ENCODE measurements at regions not wholly inside any gene's neighbourhood (a gene's known extent, or its start where the extent isn't known, plus 50 kb on each side); places are given as distances from the start of the nearest gene placed in this dataset.
A peak's percentile ranks its signal among the peaks of the same experiment; 100 is the strongest.

- TF ChIP-seq SPI1 (IDR thresholded peaks at IDR 0.05; ENCODE audit: borderline replicate concordance, low read depth), result peak; percentile 76
- no peak for TF ChIP-seq POLR2AphosphoS5 (IDR thresholded peaks at IDR 0.05; ENCODE audit: low read depth)
- no peak for TF ChIP-seq CTCF (IDR thresholded peaks at IDR 0.05; ENCODE audit: insufficient read depth, low read length)
- Histone ChIP-seq H3K4me3 (replicated peaks; ENCODE audit: insufficient read depth, low read length) (no peak overlapping the region), H3K27ac (replicated peaks) (no peak overlapping the region), H3K27me3 (ENCODE audit: insufficient read depth, poor library complexity, severe bottlenecking) (no peaks in the 10 kb centered on the region)
- DNase-seq (ENCODE audit: low read depth in 1 of 2, low spot score in 1 of 2), result no peak
Measured at GRCh38 chr6:98241630-98242029, 592.7 kb upstream of the POU3F2 start.

DNA sequence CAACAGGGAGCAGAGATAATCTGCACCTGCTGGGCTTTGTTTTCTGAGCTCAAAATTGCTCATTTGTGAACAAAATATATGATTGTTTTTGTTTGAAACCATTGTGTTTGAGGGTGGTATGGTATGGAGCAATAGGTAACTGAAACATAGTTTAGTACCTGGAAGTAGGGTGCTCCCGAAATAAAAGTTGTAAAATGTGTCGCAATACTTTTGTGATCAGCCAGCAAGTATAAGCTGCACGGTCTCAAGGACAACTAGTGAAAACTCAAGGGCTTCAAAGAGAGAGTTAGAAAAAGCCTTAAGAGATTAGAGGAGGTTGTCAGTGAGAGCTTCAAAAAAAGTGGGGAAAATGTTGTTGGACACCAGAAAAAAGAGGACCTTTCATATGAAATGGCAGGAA is 579.8 kb upstream of the POU3F2 start:
- TF ChIP-seq REST (IDR thresholded peaks at IDR 0.05; ENCODE audit: insufficient replicate concordance, low read depth) (no peak), SPI1 (IDR thresholded peaks at IDR 0.05; ENCODE audit: borderline replicate concordance, low read depth) (no peak), POLR2AphosphoS5 (IDR thresholded peaks at IDR 0.05; ENCODE audit: low read depth) (no peak), CTCF (IDR thresholded peaks at IDR 0.05; ENCODE audit: insufficient read depth, low read length) (no peak), GABPA (IDR thresholded peaks at IDR 0.05; ENCODE audit: low read depth) (no peak)
- H3K27ac ChIP-seq (replicated peaks), result no peak overlapping the region
- no peak overlapping the region for H3K4me3 ChIP-seq (replicated peaks; ENCODE audit: insufficient read depth, low read length)
- no peaks in the 10 kb centered on the region for H3K27me3 ChIP-seq (ENCODE audit: insufficient read depth, poor library complexity, severe bottlenecking)
- no peak for DNase-seq (ENCODE audit: low read depth in 1 of 2, low spot score in 1 of 2)

DNA sequence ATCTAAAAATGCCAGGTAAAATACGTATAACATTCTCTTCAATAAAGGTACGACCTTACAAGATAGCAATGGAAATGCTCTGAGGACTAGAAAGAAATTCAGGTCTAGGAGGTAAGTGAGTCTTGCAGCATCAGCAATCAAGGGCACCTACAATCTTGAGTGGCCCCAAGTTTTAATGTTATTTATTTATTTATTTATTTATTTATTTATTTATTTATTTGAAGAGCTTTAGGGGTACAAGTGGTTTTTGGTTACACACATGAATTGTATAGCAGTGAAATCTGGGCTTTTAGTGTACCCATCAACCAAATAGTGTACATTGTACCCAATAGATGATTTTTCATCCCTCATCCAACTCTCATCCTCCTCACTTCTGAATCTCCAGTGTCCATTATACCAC is 574.0 kb upstream of the POU3F2 start:
- TF ChIP-seq GABPA (IDR thresholded peaks at IDR 0.05; ENCODE audit: low read depth) (no peak), SPI1 (IDR thresholded peaks at IDR 0.05; ENCODE audit: borderline replicate concordance, low read depth) (no peak), CTCF (IDR thresholded peaks at IDR 0.05; ENCODE audit: insufficient read depth, low read length) (no peak), POLR2AphosphoS5 (IDR thresholded peaks at IDR 0.05; ENCODE audit: low read depth) (no peak), REST (IDR thresholded peaks at IDR 0.05; ENCODE audit: insufficient replicate concordance, low read depth) (no peak)
- no peak for DNase-seq (ENCODE audit: low read depth in 1 of 2, low spot score in 1 of 2)
- no peaks in the 10 kb centered on the region for H3K27me3 ChIP-seq (ENCODE audit: insufficient read depth, poor library complexity, severe bottlenecking)
- H3K4me3 ChIP-seq (replicated peaks; ENCODE audit: insufficient read depth, low read length), result no peak overlapping the region
- no peak overlapping the region for H3K27ac ChIP-seq (replicated peaks)

- Histone ChIP-seq H3K27me3 (ENCODE audit: insufficient read depth, poor library complexity, severe bottlenecking) (no peaks in the 10 kb centered on the region), H3K4me3 (replicated peaks; ENCODE audit: insufficient read depth, low read length) (no peak overlapping the region), H3K27ac (replicated peaks) (no peak overlapping the region)
- DNase-seq (ENCODE audit: low read depth in 1 of 2, low spot score in 1 of 2), result no peak
- TF ChIP-seq CTCF (IDR thresholded peaks at IDR 0.05; ENCODE audit: insufficient read depth, low read length) (no peak), REST (IDR thresholded peaks at IDR 0.05; ENCODE audit: insufficient replicate concordance, low read depth) (no peak), POLR2AphosphoS5 (IDR thresholded peaks at IDR 0.05; ENCODE audit: low read depth) (no peak), GABPA (IDR thresholded peaks at IDR 0.05; ENCODE audit: low read depth) (no peak), SPI1 (IDR thresholded peaks at IDR 0.05; ENCODE audit: borderline replicate concordance, low read depth) (no peak)
Measured at GRCh38 chr6:98272060-98272459, 562.3 kb upstream of the POU3F2 start.

All from HL-60 (cell line).